Liver (tissue), 8 donors: ENCODE measurements at regions not wholly inside any gene's neighbourhood (a gene's known extent, or its start where the extent isn't known, plus 50 kb on each side); places are given as distances from the start of the nearest gene placed in this dataset.

ENCODE experiments used
- DNase-seq: peaks from one replicate; pipeline ENCODE4 v3.0.0-alpha.2; 2017; ENCODE audit warnings: low spot score
- H3K27ac ChIP-seq, 2 donors: one replicate each; pipeline ENCODE4 v1.7.0; 2013; ENCODE audit warnings: inconsistent platforms in 2 of 2, low read length in 2 of 2, control low read depth in 1 of 2, low read depth in 1 of 2, mild to moderate bottlenecking in 1 of 2
- H3K27me3 ChIP-seq, 4 donors: one replicate each; pipeline versions ENCODE4 v1.6.1 to v1.7.0; 2013; ENCODE audit warnings: low read length in 3 of 4, inconsistent platforms in 1 of 4, mild to moderate bottlenecking in 1 of 4, moderate library complexity in 1 of 4; ENCODE audit not compliant: control insufficient read depth in 4 of 4, insufficient read depth in 4 of 4
- H3K36me3 ChIP-seq, 4 donors: one replicate each; pipeline versions ENCODE4 v1.6.1 to v1.7.0; 2013; ENCODE audit warnings: low read length in 3 of 4, mild to moderate bottlenecking in 3 of 4, low read depth in 1 of 4, moderate library complexity in 1 of 4; ENCODE audit not compliant: control insufficient read depth in 4 of 4, insufficient read depth in 3 of 4
- H3K4me1 ChIP-seq, 4 donors: one replicate each; pipeline versions ENCODE4 v1.6.1 to v1.7.0; 2013; ENCODE audit warnings: low read length in 3 of 4, mild to moderate bottlenecking in 3 of 4, moderate library complexity in 1 of 4; ENCODE audit not compliant: control insufficient read depth in 4 of 4, insufficient read depth in 4 of 4
- H3K4me3 ChIP-seq, 3 donors: one replicate each; pipeline versions ENCODE4 v1.6.1 to v1.7.0; 2013; ENCODE audit warnings: low read length in 3 of 3, control low read depth in 1 of 3, low read depth in 1 of 3, mild to moderate bottlenecking in 1 of 3
- H3K9ac ChIP-seq, 2 donors: one replicate each; pipeline ENCODE4 v1.7.0; 2013; ENCODE audit warnings: low read length in 2 of 2, mild to moderate bottlenecking in 2 of 2, moderate library complexity in 2 of 2, control low read depth in 1 of 2, low read depth in 1 of 2
- H3K9me3 ChIP-seq, 4 donors: one replicate each; pipeline versions ENCODE4 v1.6.1 to v1.7.0; 2013; ENCODE audit warnings: low read length in 3 of 4; ENCODE audit not compliant: control insufficient read depth in 4 of 4
- EGR1 ChIP-seq, 2 donors: IDR thresholded peaks; 2 replicates each; pipeline ENCODE4 v1.6.1; 2016 to 2018; ENCODE audit warnings: antibody characterized with exemption in 2 of 2, low read depth in 2 of 2
- FOXA1 ChIP-seq: IDR thresholded peaks from 2 replicates; pipeline ENCODE4 v1.6.1; 2016; ENCODE audit warnings: antibody characterized with exemption
- FOXA2 ChIP-seq: IDR thresholded peaks from 2 replicates; pipeline ENCODE4 v1.6.1; 2016; ENCODE audit warnings: antibody characterized with exemption
- GABPA ChIP-seq, 2 donors: IDR thresholded peaks in 1 of 2; conservative IDR thresholded peaks in 1 of 2; 2 replicates each; pipeline ENCODE4 v1.6.1; 2016; ENCODE audit warnings: antibody characterized with exemption in 2 of 2, mild to moderate bottlenecking in 1 of 2, moderate library complexity in 1 of 2
- HNF4A ChIP-seq, 2 donors: conservative IDR thresholded peaks; 2 replicates each; pipeline ENCODE4 v1.6.1; 2016; ENCODE audit warnings: antibody characterized with exemption in 2 of 2, mild to moderate bottlenecking in 2 of 2
- HNF4G ChIP-seq: IDR thresholded peaks from 2 replicates; pipeline ENCODE4 v1.6.1; 2016; ENCODE audit warnings: antibody characterized with exemption
- JUND ChIP-seq, 2 donors: IDR thresholded peaks; 2 replicates each; pipeline ENCODE4 v1.6.1; 2016; ENCODE audit warnings: antibody characterized with exemption in 2 of 2
- NR2F2 ChIP-seq: IDR thresholded peaks from 2 replicates; pipeline ENCODE4 v1.6.1; 2016; ENCODE audit warnings: antibody characterized with exemption
- RXRA ChIP-seq, 2 donors: IDR thresholded peaks; 2 replicates each; pipeline ENCODE4 v1.6.1; 2017 to 2018; ENCODE audit warnings: antibody characterized with exemption in 2 of 2, mild to moderate bottlenecking in 1 of 2
- SP1 ChIP-seq: IDR thresholded peaks from 2 replicates; pipeline ENCODE4 v1.6.1; 2018; ENCODE audit warnings: antibody characterized with exemption, mild to moderate bottlenecking
- TAF1 ChIP-seq: conservative IDR thresholded peaks from 2 replicates; pipeline ENCODE4 v1.6.1; 2016; ENCODE audit warnings: antibody characterized with exemption, mild to moderate bottlenecking
- YY1 ChIP-seq: IDR thresholded peaks from 2 replicates; pipeline ENCODE4 v1.6.1; 2016; ENCODE audit warnings: antibody characterized with exemption, mild to moderate bottlenecking
- ZBTB33 ChIP-seq: IDR thresholded peaks from 2 replicates; pipeline ENCODE4 v1.6.1; 2016; ENCODE audit warnings: antibody characterized with exemption
- WGBS: extraction: QIAGEN DNeasy Blood & Tissue Kit; methylation state at CpG from one replicate; pipeline ENCODE4 v1.1.7; 2013; 5-methylcytosine and 5-hydroxymethylcytosine counted together
- TF ChIP-seq, protein P1 (sequence below): IDR thresholded peaks from 2 replicates; pipeline ENCODE4 v1.6.1; 2016; ENCODE audit warnings: antibody characterized with exemption
- TF ChIP-seq, protein P2 (sequence below): IDR thresholded peaks from 2 replicates; pipeline ENCODE4 v1.6.1; 2016; ENCODE audit warnings: antibody characterized with exemption
- TF ChIP-seq, protein P3 (sequence below): fragments of 150-350 bp; IDR thresholded peaks from 2 replicates; pipeline ENCODE4 v1.5.1; 2017; ENCODE audit warnings: improper control_type of control experiment, low read depth, low read length; ENCODE audit not compliant: missing input control
- TF ChIP-seq, protein P4 (sequence below): IDR thresholded peaks from 2 replicates; pipeline ENCODE4 v1.6.1; 2016; ENCODE audit warnings: antibody characterized with exemption, mild to moderate bottlenecking
- donor health status: healthy.
- donor health status: healthy.
- donor health status: healthy.
- donor health status: healthy.
- donor health status: healthy.

DNA sequence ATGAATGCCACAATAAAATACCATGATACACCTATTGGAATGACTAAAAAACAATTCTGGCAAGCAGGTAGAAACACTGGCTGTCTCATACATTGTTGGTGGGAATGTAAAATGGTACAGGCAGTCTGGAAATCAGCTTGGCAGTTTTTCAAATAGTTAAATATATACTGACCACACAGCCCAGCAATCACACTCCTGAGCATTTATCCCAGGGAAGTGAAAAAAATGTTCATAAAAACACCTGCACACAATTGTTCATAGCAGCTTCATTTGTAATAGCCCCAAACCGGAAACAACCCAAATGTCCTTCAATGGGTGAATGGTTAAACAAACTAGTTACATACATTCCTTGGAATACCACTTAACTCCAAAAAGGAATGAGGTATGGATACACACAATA is 137.2 kb downstream of the TFCP2L1 start:
- Histone ChIP-seq H3K36me3 (no peaks in the 10 kb centered on the region), H3K4me3 (no peak overlapping the region), H3K27me3 (no peaks in the 10 kb centered on the region), H3K9ac (no peak overlapping the region), H3K27ac (no peak overlapping the region), H3K9me3 (no peaks in the 10 kb centered on the region), H3K4me1 (no peaks in the 10 kb centered on the region)
- DNase-seq: no peak
- 83% methylated on average over 1 of the region's 1 CpG for WGBS
- no peak for TF ChIP-seq TAF1

DNA sequence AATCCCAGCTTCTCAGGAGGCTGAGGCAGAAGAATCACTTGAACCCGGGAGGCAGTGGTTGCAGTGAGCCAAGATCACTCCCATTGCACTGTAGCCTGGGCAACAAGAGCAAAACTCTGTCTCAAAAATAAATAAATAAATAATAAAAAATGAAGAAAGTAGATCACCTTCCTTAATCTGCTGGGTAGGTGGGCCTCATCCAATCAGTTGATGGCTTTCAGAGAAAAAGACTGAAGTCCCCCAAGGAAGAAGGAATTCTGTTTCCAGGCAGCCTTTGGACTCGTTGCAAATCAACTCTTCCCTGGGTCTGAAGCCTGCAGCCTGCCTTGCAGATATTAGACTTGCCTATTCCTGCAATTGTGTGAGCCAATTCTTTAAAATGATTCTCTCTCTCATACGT is 136.5 kb downstream of the TFCP2L1 start:
- Histone ChIP-seq H3K9me3 (no peaks in the 10 kb centered on the region), H3K9ac (no peak overlapping the region), H3K4me1 (no peaks in the 10 kb centered on the region), H3K36me3 (no peaks in the 10 kb centered on the region), H3K27ac (no peak overlapping the region), H3K27me3 (no peaks in the 10 kb centered on the region), H3K4me3 (no peak overlapping the region)
- no peak for DNase-seq
- WGBS: 77% methylated on average over 3 of the region's 3 CpGs
- no peak for TF ChIP-seq HNF4G
- no peak for TF ChIP-seq ZBTB33
- TF ChIP-seq GABPA (IDR thresholded peaks at IDR 0.05 in 1 of 2, conservative IDR thresholded peaks at IDR 0.05 in 1 of 2): no peak
- TF ChIP-seq FOXA1: no peak
- TF ChIP-seq JUND (IDR thresholded peaks at IDR 0.05): no peak
- TF ChIP-seq, protein P1, sequence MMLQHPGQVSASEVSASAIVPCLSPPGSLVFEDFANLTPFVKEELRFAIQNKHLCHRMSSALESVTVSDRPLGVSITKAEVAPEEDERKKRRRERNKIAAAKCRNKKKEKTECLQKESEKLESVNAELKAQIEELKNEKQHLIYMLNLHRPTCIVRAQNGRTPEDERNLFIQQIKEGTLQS: no peak
- TF ChIP-seq, protein P2, sequence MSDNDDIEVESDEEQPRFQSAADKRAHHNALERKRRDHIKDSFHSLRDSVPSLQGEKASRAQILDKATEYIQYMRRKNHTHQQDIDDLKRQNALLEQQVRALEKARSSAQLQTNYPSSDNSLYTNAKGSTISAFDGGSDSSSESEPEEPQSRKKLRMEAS: no peak
- no peak for TF ChIP-seq RXRA (IDR thresholded peaks at IDR 0.05)
- no peak for TF ChIP-seq YY1
- TF ChIP-seq, protein P3, sequence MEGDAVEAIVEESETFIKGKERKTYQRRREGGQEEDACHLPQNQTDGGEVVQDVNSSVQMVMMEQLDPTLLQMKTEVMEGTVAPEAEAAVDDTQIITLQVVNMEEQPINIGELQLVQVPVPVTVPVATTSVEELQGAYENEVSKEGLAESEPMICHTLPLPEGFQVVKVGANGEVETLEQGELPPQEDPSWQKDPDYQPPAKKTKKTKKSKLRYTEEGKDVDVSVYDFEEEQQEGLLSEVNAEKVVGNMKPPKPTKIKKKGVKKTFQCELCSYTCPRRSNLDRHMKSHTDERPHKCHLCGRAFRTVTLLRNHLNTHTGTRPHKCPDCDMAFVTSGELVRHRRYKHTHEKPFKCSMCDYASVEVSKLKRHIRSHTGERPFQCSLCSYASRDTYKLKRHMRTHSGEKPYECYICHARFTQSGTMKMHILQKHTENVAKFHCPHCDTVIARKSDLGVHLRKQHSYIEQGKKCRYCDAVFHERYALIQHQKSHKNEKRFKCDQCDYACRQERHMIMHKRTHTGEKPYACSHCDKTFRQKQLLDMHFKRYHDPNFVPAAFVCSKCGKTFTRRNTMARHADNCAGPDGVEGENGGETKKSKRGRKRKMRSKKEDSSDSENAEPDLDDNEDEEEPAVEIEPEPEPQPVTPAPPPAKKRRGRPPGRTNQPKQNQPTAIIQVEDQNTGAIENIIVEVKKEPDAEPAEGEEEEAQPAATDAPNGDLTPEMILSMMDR: no peak
- TF ChIP-seq, protein P4, sequence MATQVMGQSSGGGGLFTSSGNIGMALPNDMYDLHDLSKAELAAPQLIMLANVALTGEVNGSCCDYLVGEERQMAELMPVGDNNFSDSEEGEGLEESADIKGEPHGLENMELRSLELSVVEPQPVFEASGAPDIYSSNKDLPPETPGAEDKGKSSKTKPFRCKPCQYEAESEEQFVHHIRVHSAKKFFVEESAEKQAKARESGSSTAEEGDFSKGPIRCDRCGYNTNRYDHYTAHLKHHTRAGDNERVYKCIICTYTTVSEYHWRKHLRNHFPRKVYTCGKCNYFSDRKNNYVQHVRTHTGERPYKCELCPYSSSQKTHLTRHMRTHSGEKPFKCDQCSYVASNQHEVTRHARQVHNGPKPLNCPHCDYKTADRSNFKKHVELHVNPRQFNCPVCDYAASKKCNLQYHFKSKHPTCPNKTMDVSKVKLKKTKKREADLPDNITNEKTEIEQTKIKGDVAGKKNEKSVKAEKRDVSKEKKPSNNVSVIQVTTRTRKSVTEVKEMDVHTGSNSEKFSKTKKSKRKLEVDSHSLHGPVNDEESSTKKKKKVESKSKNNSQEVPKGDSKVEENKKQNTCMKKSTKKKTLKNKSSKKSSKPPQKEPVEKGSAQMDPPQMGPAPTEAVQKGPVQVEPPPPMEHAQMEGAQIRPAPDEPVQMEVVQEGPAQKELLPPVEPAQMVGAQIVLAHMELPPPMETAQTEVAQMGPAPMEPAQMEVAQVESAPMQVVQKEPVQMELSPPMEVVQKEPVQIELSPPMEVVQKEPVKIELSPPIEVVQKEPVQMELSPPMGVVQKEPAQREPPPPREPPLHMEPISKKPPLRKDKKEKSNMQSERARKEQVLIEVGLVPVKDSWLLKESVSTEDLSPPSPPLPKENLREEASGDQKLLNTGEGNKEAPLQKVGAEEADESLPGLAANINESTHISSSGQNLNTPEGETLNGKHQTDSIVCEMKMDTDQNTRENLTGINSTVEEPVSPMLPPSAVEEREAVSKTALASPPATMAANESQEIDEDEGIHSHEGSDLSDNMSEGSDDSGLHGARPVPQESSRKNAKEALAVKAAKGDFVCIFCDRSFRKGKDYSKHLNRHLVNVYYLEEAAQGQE: no peak
- no peak for TF ChIP-seq EGR1 (IDR thresholded peaks at IDR 0.05; ENCODE audit: low read depth in 2 of 2)
- TF ChIP-seq TAF1: no peak
- no peak for TF ChIP-seq HNF4A (conservative IDR thresholded peaks at IDR 0.05)
- TF ChIP-seq SP1: no peak
- TF ChIP-seq NR2F2: no peak
- TF ChIP-seq FOXA2: no peak
